Endothelial cell (in vitro differentiated cells): ENCODE measurements at regions not wholly inside any gene's neighbourhood (a gene's known extent, or its start where the extent isn't known, plus 50 kb on each side); places are given as distances from the start of the nearest gene placed in this dataset.

Source experiments
- DNase-seq: peaks from one replicate; pipeline ENCODE4 v3.0.0; 2021; ENCODE audit warnings: low spot score
- H3K27ac Mint-ChIP-seq: one replicate; pipeline ENCODE4 v1.8.0; 2021; ENCODE audit warnings: mixed read lengths, inconsistent platforms; ENCODE audit not compliant: unreplicated experiment
- H3K27me3 Mint-ChIP-seq: one replicate; pipeline ENCODE4 v1.8.0; 2021; ENCODE audit warnings: mild to moderate bottlenecking, moderate library complexity, mixed read lengths, inconsistent platforms; ENCODE audit not compliant: unreplicated experiment
- H3K36me3 Mint-ChIP-seq: one replicate; pipeline ENCODE4 v1.8.0; 2021; ENCODE audit warnings: mild to moderate bottlenecking, low read depth, mixed read lengths, inconsistent platforms; ENCODE audit not compliant: unreplicated experiment
- H3K4me1 Mint-ChIP-seq: one replicate; pipeline ENCODE4 v1.8.0; 2021; ENCODE audit warnings: mild to moderate bottlenecking, mixed read lengths, inconsistent platforms; ENCODE audit not compliant: unreplicated experiment
- H3K4me3 Mint-ChIP-seq: one replicate; pipeline ENCODE4 v1.8.0; 2021; ENCODE audit warnings: mild to moderate bottlenecking, mixed read lengths, inconsistent platforms; ENCODE audit not compliant: unreplicated experiment
- H3K9me3 Mint-ChIP-seq: one replicate; pipeline ENCODE4 v1.8.0; 2021; ENCODE audit warnings: mixed read lengths, inconsistent platforms; ENCODE audit not compliant: unreplicated experiment
- CTCF ChIP-seq: fragments of 200-600 bp; sonication (generic); IDR thresholded peaks from one replicate; pipeline ENCODE4 v1.5.0; 2021; ENCODE audit warnings: antibody characterized with exemption; ENCODE audit not compliant: unreplicated experiment

- H3K27ac Mint-ChIP-seq = no peak overlapping the region
- no peak overlapping the region for H3K4me3 Mint-ChIP-seq
- peaks cover 8% of the 10 kb centered on the region for H3K36me3 Mint-ChIP-seq
- H3K9me3 Mint-ChIP-seq = no peaks in the 10 kb centered on the region
- DNase-seq = no peak
- no peak for TF ChIP-seq CTCF
- H3K27me3 Mint-ChIP-seq = no peaks in the 10 kb centered on the region
- peaks cover 17% of the 10 kb centered on the region for H3K4me1 Mint-ChIP-seq
These were observed 346.9 kb upstream of the RGS6 start for GRCh38 chr14:71585361-71585760.

DNA sequence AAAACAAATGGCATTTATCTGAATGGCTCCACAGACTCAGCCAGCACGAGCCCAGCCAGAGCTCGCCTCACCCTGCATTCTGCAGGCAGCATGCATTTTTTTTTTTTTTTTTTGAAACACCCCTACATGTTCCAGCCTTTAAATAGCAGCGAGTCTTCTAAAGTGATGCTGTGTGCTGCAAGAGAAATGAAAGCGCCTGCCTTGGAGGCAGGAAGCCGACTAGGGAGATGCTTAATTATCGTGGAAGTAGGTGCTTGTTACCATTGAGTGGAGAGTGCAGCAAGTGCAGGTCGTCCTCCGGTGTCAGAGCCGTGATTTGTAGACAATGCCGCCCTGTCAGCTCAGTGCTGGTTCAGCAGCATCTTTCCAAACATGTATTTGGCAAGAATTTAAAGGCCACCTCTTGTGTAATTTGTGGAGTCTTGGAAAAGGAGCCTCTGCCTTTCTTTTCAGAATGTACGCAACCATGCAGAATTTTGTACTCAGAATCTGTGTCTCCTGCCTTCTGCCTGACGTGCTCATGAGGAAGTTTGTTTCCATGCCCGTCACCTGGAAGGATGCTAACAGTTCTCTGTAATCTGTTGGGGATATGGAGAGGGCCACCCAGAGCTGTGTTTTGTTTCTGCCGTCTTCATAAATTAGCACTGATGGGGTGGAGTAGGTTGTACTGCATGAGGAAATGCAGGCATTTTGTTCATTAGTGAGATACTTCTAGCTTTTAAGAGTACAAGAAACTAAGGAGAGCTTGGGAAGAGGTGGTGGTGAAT lies 345.9 kb upstream of the RGS6 start:
- Mint-ChIP-seq H3K27me3 (no peaks in the 10 kb centered on the region), H3K9me3 (no peaks in the 10 kb centered on the region), H3K4me1 (peaks cover 17% of the 10 kb centered on the region), H3K27ac (no peak overlapping the region), H3K4me3 (no peak overlapping the region), H3K36me3 (peaks cover 8% of the 10 kb centered on the region)
- no peak for DNase-seq
- no peak for TF ChIP-seq CTCF

DNA sequence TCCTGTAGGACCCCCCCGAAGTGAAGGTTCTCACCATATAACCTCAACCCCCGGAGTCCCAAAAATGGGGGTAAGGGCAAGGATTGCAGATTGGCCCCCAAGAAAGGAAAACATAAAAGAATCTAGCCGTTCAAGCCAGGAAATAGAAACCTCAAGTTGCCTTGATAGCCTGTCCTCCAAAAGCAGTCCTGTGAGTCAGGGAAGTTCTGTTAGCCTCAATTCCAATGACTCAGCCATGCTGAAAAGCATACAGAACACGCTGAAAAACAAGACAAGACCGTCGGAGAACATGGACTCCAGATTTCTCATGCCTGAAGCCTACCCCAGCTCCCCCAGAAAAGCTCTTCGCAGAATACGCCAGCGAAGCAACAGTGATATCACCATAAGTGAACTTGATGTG lies 344.2 kb upstream of the RGS6 start:
- TF ChIP-seq CTCF = no peak
- no peak for DNase-seq
- H3K36me3 Mint-ChIP-seq = peaks cover 8% of the 10 kb centered on the region
- H3K4me1 Mint-ChIP-seq = peaks cover 11% of the 10 kb centered on the region
- no peak overlapping the region for H3K4me3 Mint-ChIP-seq
- no peaks in the 10 kb centered on the region for H3K9me3 Mint-ChIP-seq
- no peak overlapping the region for H3K27ac Mint-ChIP-seq
- H3K27me3 Mint-ChIP-seq = no peaks in the 10 kb centered on the region

DNA sequence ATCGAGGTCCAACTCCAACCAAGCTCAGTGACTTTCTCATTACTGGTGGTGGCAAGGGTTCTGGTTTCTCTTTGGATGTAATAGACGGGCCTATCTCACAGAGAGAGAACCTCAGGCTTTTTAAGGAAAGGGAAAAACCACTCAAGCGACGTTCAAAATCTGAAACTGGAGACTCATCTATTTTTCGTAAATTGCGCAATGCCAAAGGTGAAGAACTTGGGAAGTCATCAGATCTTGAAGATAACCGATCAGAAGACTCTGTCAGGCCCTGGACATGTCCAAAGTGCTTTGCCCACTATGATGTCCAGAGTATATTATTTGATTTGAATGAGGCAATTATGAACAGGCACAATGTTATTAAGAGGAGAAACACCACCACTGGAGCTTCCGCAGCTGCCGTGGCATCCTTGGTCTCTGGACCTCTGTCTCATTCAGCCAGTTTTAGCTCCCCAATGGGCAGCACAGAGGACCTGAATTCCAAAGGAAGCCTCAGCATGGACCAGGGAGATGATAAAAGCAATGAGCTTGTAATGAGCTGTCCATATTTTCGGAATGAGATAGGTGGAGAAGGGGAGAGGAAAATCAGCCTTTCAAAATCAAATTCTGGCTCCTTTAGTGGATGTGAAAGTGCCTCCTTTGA lies 343.5 kb upstream of the RGS6 start:
- H3K27me3 Mint-ChIP-seq = no peaks in the 10 kb centered on the region
- DNase-seq = no peak
- H3K9me3 Mint-ChIP-seq = no peaks in the 10 kb centered on the region
- no peak for TF ChIP-seq CTCF
- H3K4me1 Mint-ChIP-seq = peaks cover 4% of the 10 kb centered on the region
- peaks cover 8% of the 10 kb centered on the region for H3K36me3 Mint-ChIP-seq
- no peak overlapping the region for H3K4me3 Mint-ChIP-seq
- H3K27ac Mint-ChIP-seq = no peak overlapping the region

DNA sequence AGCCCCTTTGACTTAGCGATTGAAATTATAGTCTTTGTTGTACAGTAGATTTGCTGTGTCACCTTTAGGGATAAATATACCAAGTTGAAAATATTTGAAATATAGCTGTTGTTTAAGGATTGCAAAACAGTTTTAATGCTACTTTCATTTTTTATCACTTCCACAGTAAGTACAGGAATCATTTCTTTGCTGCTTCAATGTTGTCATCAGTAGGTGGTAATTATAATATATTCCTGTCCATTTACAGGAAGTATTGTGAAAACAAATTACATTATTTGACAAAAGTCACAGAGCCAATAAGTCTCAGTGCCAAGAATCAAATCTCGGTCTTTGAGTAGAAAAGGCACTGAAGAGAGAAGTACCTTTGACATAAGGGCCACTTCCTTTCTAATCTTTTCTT lies 342.6 kb upstream of the RGS6 start:
- no peak for TF ChIP-seq CTCF
- no peaks in the 10 kb centered on the region for H3K9me3 Mint-ChIP-seq
- peaks cover 4% of the 10 kb centered on the region for H3K4me1 Mint-ChIP-seq
- H3K27ac Mint-ChIP-seq = no peak overlapping the region
- peaks cover 8% of the 10 kb centered on the region for H3K36me3 Mint-ChIP-seq
- DNase-seq = no peak
- no peak overlapping the region for H3K4me3 Mint-ChIP-seq
- no peaks in the 10 kb centered on the region for H3K27me3 Mint-ChIP-seq
